Liver (tissue), 8 donors: ENCODE measurements at regions not wholly inside any gene's neighbourhood (a gene's known extent, or its start where the extent isn't known, plus 50 kb on each side); places are given as distances from the start of the nearest gene placed in this dataset.

Experiments used
- DNase-seq: peaks from one replicate; pipeline ENCODE4 v3.0.0-alpha.2; 2017; ENCODE audit warnings: low spot score
- H3K27ac ChIP-seq, 2 donors: one replicate each; pipeline ENCODE4 v1.7.0; 2013; ENCODE audit warnings: inconsistent platforms in 2 of 2, low read length in 2 of 2, control low read depth in 1 of 2, low read depth in 1 of 2, mild to moderate bottlenecking in 1 of 2
- H3K27me3 ChIP-seq, 4 donors: one replicate each; pipeline versions ENCODE4 v1.6.1 to v1.7.0; 2013; ENCODE audit warnings: low read length in 3 of 4, inconsistent platforms in 1 of 4, mild to moderate bottlenecking in 1 of 4, moderate library complexity in 1 of 4; ENCODE audit not compliant: control insufficient read depth in 4 of 4, insufficient read depth in 4 of 4
- H3K36me3 ChIP-seq, 4 donors: one replicate each; pipeline versions ENCODE4 v1.6.1 to v1.7.0; 2013; ENCODE audit warnings: low read length in 3 of 4, mild to moderate bottlenecking in 3 of 4, low read depth in 1 of 4, moderate library complexity in 1 of 4; ENCODE audit not compliant: control insufficient read depth in 4 of 4, insufficient read depth in 3 of 4
- H3K4me1 ChIP-seq, 4 donors: one replicate each; pipeline versions ENCODE4 v1.6.1 to v1.7.0; 2013; ENCODE audit warnings: low read length in 3 of 4, mild to moderate bottlenecking in 3 of 4, moderate library complexity in 1 of 4; ENCODE audit not compliant: control insufficient read depth in 4 of 4, insufficient read depth in 4 of 4
- H3K4me3 ChIP-seq, 3 donors: one replicate each; pipeline versions ENCODE4 v1.6.1 to v1.7.0; 2013; ENCODE audit warnings: low read length in 3 of 3, control low read depth in 1 of 3, low read depth in 1 of 3, mild to moderate bottlenecking in 1 of 3
- H3K9ac ChIP-seq, 2 donors: one replicate each; pipeline ENCODE4 v1.7.0; 2013; ENCODE audit warnings: low read length in 2 of 2, mild to moderate bottlenecking in 2 of 2, moderate library complexity in 2 of 2, control low read depth in 1 of 2, low read depth in 1 of 2
- H3K9me3 ChIP-seq, 4 donors: one replicate each; pipeline versions ENCODE4 v1.6.1 to v1.7.0; 2013; ENCODE audit warnings: low read length in 3 of 4; ENCODE audit not compliant: control insufficient read depth in 4 of 4
- EGR1 ChIP-seq, 2 donors: IDR thresholded peaks; 2 replicates each; pipeline ENCODE4 v1.6.1; 2016 to 2018; ENCODE audit warnings: antibody characterized with exemption in 2 of 2, low read depth in 2 of 2
- FOXA1 ChIP-seq: IDR thresholded peaks from 2 replicates; pipeline ENCODE4 v1.6.1; 2016; ENCODE audit warnings: antibody characterized with exemption
- FOXA2 ChIP-seq: IDR thresholded peaks from 2 replicates; pipeline ENCODE4 v1.6.1; 2016; ENCODE audit warnings: antibody characterized with exemption
- GABPA ChIP-seq, 2 donors: IDR thresholded peaks in 1 of 2; conservative IDR thresholded peaks in 1 of 2; 2 replicates each; pipeline ENCODE4 v1.6.1; 2016; ENCODE audit warnings: antibody characterized with exemption in 2 of 2, mild to moderate bottlenecking in 1 of 2, moderate library complexity in 1 of 2
- HNF4A ChIP-seq, 2 donors: conservative IDR thresholded peaks; 2 replicates each; pipeline ENCODE4 v1.6.1; 2016; ENCODE audit warnings: antibody characterized with exemption in 2 of 2, mild to moderate bottlenecking in 2 of 2
- HNF4G ChIP-seq: IDR thresholded peaks from 2 replicates; pipeline ENCODE4 v1.6.1; 2016; ENCODE audit warnings: antibody characterized with exemption
- JUND ChIP-seq, 2 donors: IDR thresholded peaks; 2 replicates each; pipeline ENCODE4 v1.6.1; 2016; ENCODE audit warnings: antibody characterized with exemption in 2 of 2
- NR2F2 ChIP-seq: IDR thresholded peaks from 2 replicates; pipeline ENCODE4 v1.6.1; 2016; ENCODE audit warnings: antibody characterized with exemption
- RAD21 ChIP-seq, 2 donors: IDR thresholded peaks; 2 replicates each; pipeline ENCODE4 v1.6.1; 2016; ENCODE audit warnings: antibody characterized with exemption in 2 of 2, mild to moderate bottlenecking in 2 of 2
- SP1 ChIP-seq: IDR thresholded peaks from 2 replicates; pipeline ENCODE4 v1.6.1; 2018; ENCODE audit warnings: antibody characterized with exemption, mild to moderate bottlenecking
- TAF1 ChIP-seq: conservative IDR thresholded peaks from 2 replicates; pipeline ENCODE4 v1.6.1; 2016; ENCODE audit warnings: antibody characterized with exemption, mild to moderate bottlenecking
- YY1 ChIP-seq: IDR thresholded peaks from 2 replicates; pipeline ENCODE4 v1.6.1; 2016; ENCODE audit warnings: antibody characterized with exemption, mild to moderate bottlenecking
- WGBS: extraction: QIAGEN DNeasy Blood & Tissue Kit; methylation state at CpG from one replicate; pipeline ENCODE4 v1.1.7; 2013; 5-methylcytosine and 5-hydroxymethylcytosine counted together
- TF ChIP-seq, protein P1 (sequence below): IDR thresholded peaks from 2 replicates; pipeline ENCODE4 v1.6.1; 2016; ENCODE audit warnings: antibody characterized with exemption, mild to moderate bottlenecking
- TF ChIP-seq, protein P2 (sequence below): IDR thresholded peaks from 2 replicates; pipeline ENCODE4 v1.6.1; 2016; ENCODE audit warnings: antibody characterized with exemption
- TF ChIP-seq, protein P3 (sequence below): fragments of 150-350 bp; IDR thresholded peaks from 2 replicates; pipeline ENCODE4 v1.5.1; 2017; ENCODE audit warnings: improper control_type of control experiment, low read depth, low read length; ENCODE audit not compliant: missing input control
- TF ChIP-seq, protein P4 (sequence below): IDR thresholded peaks from 2 replicates; pipeline ENCODE4 v1.6.1; 2016; ENCODE audit warnings: antibody characterized with exemption
- TF ChIP-seq, protein P5 (sequence below): IDR thresholded peaks from 2 replicates; pipeline ENCODE4 v1.6.1; 2016; ENCODE audit warnings: antibody characterized with exemption
- donor health status: healthy.
- donor health status: healthy.
- donor health status: healthy.
- donor health status: healthy.
- donor health status: healthy.

DNA sequence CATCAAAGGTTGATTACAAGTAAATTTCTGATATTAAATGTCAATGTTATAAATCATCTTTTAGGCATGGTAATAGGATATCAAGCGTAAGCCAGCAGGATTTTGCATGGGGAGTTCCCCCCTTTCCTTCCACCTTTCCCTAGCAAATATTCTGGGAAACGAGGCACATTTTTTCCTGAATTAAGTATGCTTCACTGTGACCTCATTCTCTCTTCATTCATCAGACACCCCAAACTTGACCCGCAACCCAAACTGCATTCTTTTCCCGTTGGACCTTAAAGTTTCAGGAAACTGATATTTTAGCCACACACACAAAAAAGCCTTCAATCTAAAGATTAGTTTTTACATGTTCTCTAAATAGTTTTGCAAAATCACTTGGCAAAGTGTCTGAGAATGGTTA is 214.5 kb upstream of the CTAGE1 start:
- Histone ChIP-seq H3K9ac (no peak overlapping the region), H3K27me3 (no peaks in the 10 kb centered on the region), H3K4me1 (peaks cover 0 to 9% (median 0%) of the 10 kb centered on the region in 4 donors), H3K4me3 (no peak overlapping the region), H3K27ac (no peak overlapping the region), H3K9me3 (no peaks in the 10 kb centered on the region), H3K36me3 (no peaks in the 10 kb centered on the region)
- TF ChIP-seq, protein P1, sequence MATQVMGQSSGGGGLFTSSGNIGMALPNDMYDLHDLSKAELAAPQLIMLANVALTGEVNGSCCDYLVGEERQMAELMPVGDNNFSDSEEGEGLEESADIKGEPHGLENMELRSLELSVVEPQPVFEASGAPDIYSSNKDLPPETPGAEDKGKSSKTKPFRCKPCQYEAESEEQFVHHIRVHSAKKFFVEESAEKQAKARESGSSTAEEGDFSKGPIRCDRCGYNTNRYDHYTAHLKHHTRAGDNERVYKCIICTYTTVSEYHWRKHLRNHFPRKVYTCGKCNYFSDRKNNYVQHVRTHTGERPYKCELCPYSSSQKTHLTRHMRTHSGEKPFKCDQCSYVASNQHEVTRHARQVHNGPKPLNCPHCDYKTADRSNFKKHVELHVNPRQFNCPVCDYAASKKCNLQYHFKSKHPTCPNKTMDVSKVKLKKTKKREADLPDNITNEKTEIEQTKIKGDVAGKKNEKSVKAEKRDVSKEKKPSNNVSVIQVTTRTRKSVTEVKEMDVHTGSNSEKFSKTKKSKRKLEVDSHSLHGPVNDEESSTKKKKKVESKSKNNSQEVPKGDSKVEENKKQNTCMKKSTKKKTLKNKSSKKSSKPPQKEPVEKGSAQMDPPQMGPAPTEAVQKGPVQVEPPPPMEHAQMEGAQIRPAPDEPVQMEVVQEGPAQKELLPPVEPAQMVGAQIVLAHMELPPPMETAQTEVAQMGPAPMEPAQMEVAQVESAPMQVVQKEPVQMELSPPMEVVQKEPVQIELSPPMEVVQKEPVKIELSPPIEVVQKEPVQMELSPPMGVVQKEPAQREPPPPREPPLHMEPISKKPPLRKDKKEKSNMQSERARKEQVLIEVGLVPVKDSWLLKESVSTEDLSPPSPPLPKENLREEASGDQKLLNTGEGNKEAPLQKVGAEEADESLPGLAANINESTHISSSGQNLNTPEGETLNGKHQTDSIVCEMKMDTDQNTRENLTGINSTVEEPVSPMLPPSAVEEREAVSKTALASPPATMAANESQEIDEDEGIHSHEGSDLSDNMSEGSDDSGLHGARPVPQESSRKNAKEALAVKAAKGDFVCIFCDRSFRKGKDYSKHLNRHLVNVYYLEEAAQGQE: no peak
- TF ChIP-seq, protein P2, sequence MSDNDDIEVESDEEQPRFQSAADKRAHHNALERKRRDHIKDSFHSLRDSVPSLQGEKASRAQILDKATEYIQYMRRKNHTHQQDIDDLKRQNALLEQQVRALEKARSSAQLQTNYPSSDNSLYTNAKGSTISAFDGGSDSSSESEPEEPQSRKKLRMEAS: no peak
- TF ChIP-seq, protein P3, sequence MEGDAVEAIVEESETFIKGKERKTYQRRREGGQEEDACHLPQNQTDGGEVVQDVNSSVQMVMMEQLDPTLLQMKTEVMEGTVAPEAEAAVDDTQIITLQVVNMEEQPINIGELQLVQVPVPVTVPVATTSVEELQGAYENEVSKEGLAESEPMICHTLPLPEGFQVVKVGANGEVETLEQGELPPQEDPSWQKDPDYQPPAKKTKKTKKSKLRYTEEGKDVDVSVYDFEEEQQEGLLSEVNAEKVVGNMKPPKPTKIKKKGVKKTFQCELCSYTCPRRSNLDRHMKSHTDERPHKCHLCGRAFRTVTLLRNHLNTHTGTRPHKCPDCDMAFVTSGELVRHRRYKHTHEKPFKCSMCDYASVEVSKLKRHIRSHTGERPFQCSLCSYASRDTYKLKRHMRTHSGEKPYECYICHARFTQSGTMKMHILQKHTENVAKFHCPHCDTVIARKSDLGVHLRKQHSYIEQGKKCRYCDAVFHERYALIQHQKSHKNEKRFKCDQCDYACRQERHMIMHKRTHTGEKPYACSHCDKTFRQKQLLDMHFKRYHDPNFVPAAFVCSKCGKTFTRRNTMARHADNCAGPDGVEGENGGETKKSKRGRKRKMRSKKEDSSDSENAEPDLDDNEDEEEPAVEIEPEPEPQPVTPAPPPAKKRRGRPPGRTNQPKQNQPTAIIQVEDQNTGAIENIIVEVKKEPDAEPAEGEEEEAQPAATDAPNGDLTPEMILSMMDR: no peak
- TF ChIP-seq EGR1 (IDR thresholded peaks at IDR 0.05; ENCODE audit: low read depth in 2 of 2) (no peak), GABPA (IDR thresholded peaks at IDR 0.05 in 1 of 2, conservative IDR thresholded peaks at IDR 0.05 in 1 of 2) (no peak), SP1 (no peak), FOXA2 (no peak), TAF1 (no peak), HNF4G (no peak), JUND (IDR thresholded peaks at IDR 0.05) (no peak), NR2F2 (no peak), FOXA1 (no peak), RAD21 (IDR thresholded peaks at IDR 0.05) (no peak)
- TF ChIP-seq, protein P4, sequence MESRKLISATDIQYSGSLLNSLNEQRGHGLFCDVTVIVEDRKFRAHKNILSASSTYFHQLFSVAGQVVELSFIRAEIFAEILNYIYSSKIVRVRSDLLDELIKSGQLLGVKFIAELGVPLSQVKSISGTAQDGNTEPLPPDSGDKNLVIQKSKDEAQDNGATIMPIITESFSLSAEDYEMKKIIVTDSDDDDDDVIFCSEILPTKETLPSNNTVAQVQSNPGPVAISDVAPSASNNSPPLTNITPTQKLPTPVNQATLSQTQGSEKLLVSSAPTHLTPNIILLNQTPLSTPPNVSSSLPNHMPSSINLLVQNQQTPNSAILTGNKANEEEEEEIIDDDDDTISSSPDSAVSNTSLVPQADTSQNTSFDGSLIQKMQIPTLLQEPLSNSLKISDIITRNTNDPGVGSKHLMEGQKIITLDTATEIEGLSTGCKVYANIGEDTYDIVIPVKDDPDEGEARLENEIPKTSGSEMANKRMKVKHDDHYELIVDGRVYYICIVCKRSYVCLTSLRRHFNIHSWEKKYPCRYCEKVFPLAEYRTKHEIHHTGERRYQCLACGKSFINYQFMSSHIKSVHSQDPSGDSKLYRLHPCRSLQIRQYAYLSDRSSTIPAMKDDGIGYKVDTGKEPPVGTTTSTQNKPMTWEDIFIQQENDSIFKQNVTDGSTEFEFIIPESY: no peak
- TF ChIP-seq, protein P5, sequence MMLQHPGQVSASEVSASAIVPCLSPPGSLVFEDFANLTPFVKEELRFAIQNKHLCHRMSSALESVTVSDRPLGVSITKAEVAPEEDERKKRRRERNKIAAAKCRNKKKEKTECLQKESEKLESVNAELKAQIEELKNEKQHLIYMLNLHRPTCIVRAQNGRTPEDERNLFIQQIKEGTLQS: no peak
- 70% methylated on average over 4 of the region's 4 CpGs for WGBS
- no peak for DNase-seq

DNA sequence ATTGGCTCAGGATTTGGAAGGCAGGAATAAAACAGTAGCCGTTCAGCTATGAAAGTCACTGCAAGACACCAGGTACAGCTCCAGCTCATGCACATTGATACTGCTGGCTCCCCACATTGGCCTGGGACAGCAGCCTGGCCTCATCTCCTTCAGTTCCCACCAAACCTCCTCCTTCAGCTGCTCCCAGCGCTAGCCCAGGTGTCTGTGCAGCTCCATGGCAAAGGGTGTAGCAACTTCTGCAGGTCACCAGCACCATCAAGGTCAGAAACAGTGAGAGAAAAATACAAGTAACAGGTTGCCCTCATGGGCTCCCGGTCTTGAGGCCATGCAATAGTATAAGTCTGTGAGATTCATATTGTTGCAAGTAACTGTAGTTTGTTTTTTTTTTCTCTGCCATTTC is 216.7 kb upstream of the CTAGE1 start:
- Histone ChIP-seq H3K27me3 (no peaks in the 10 kb centered on the region), H3K4me3 (no peak overlapping the region), H3K36me3 (no peaks in the 10 kb centered on the region), H3K27ac (no peak overlapping the region), H3K9me3 (no peaks in the 10 kb centered on the region), H3K4me1 (peaks cover 0 to 11% (median 0%) of the 10 kb centered on the region in 4 donors), H3K9ac (no peak overlapping the region)
- 83% methylated on average over 3 of the region's 3 CpGs for WGBS
- DNase-seq: no peak
- TF ChIP-seq HNF4G (no peak), FOXA1 (no peak), FOXA2 (no peak), HNF4A (conservative IDR thresholded peaks at IDR 0.05) (no peak), NR2F2 (no peak), RAD21 (IDR thresholded peaks at IDR 0.05) (no peak), EGR1 (IDR thresholded peaks at IDR 0.05; ENCODE audit: low read depth in 2 of 2) (no peak), TAF1 (no peak), YY1 (no peak), SP1 (no peak)
- TF ChIP-seq, protein P5: no peak
- TF ChIP-seq, protein P2: no peak
- TF ChIP-seq, protein P1: no peak
